C1 segment of cervical spinal cord (tissue), 14 donors: ENCODE measurements at regions not wholly inside any gene's neighbourhood (a gene's known extent, or its start where the extent isn't known, plus 50 kb on each side); places are given as distances from the start of the nearest gene placed in this dataset.
"Not testable (repeated sequence)": the region's sequence is repeated elsewhere in the genome, so short reads cannot be mapped to it uniquely, and the experiment has no call there.

ENCODE experiments used
- DNase-seq, 14 donors: peaks; one replicate each; lab custom pipeline; 2025; lab: John Stamatoyannopoulos, UW

DNA sequence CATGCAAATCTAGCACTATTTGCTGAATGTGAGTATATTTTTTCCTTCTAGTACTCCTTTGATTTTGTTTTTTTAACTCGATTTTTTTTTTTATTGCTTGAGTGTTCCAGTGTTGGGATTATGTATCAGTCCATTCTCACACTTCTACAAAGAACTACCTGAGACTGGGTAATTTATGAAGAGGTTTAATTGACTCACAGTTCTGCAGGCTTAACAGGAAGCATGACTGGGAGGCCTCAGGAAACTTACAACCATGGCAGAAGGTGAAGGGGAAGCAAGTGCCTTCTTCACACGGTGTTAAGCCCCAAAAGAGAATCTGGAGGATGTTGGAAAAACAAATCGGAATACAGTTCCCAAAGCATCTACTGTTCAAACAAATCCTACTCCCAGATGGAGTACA is 69.1 kb downstream of the ZNF518B start:
- not testable (repeated sequence) for DNase-seq

DNA sequence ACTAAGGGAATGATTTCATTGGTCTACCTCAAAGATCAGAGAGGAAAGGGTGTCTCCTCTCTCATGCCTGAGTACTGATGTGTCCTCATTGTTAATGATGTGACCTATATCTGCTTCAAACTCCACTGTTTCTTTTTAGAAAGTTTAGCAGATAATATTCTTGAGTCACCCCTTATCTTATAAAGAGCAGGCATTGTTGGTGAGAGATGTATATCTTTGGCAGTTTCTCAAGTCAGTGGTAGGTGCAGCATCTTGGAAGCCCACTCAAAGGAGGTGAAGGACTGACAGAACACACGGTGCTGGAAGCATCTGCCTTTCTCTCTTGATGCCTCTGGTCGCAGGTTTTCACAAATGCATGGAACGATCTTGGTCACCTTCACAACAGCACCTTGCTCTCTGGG is 71.2 kb downstream of the ZNF518B start:
- no peak for DNase-seq

DNA sequence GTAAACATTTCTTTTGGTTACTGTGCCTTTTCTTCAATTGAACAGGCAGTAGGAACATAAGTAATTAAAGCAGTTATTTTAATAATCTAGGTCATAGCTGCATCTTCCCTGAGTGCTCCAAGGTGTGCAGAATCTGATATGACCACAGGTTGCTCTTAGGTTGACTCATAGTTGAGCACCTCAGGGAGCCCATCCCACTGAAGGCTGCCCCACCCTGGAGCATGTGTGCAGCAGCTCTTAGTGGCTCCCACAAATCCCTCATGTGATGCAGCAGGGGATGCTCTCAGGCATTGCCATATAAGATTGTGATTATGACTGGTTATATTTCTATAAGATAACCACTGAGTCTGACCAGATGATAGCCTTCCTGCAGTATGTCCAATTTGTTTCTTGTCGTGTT is 72.3 kb downstream of the ZNF518B start:
- DNase-seq, result no peak

DNA sequence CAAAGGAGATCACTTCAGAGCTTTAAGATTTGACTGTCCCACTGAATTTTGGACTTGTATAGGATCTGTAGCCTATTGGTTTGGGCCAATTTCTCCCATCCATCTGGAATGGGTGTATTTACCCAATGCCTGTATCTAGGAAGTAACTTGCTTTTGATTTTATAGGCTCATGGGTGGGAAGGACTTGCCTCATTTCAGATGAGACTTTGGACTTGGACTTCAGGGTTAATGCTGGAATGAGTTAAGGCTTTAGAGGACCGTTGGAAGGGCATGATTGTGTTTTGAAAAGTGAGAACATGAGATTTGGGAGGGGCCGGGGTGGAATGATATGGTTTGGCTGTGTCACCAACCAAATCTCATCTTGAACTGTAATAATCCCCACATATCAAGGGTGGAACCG is 73.8 kb downstream of the ZNF518B start:
- DNase-seq, result no peak

DNA sequence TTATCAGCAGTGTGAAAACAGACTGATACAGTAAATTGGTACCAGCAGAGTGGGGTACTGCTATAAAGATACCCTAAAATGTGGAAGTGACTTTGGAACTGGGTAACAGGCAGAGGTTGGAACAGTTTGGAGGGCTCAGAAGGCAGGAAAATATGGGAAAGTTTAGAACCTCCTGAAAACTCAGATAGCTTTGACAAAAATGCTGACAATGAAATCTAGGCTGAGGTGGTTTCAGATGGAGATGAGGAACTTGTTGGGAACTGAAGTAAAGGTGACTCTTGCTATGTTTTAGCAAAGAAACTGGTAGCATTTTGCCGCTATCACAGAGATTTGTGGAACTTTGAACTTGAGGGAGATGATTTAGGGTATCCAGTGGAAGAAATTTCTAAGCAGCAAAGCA is 75.1 kb downstream of the ZNF518B start:
- not testable (repeated sequence) for DNase-seq

DNA sequence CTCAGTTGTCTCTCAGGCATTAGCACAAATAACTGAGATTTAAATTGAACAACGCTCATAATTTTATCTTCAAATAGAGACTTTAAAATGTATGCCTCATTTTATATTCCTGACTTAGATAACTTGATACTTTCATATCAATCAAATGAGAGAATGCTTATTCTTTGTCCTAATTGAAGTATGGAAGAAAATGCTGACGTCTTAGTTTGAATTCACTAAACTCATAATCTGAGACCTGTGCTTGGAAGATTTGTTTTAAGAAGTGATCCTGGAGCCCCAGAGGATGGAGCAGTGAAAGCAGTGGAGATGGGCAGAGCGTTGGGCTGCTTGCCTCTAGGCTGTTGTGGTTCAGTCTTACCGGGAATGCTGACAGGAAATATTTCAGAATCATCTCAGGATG is 76.1 kb downstream of the ZNF518B start:
- DNase-seq, result no peak

DNA sequence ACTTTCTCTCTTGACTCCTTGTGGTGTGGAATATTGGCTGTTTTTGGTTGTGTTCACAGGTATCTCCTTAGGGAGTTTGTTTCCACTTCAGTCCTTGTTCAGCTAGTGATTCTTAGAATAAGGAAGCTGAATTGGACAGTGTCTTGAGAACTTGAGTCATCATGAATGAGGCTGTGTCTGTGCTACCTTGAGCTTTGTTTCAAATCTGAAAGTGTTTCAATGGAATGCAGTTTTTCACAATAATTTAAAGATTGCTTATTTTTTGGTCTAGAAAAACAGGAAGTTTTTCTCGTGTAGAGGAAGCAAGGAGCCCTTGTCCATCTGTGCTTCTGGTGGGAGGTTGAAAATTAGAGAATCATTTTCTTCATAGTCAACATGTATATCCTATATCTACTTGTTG is 76.5 kb downstream of the ZNF518B start:
- no peak for DNase-seq

DNA sequence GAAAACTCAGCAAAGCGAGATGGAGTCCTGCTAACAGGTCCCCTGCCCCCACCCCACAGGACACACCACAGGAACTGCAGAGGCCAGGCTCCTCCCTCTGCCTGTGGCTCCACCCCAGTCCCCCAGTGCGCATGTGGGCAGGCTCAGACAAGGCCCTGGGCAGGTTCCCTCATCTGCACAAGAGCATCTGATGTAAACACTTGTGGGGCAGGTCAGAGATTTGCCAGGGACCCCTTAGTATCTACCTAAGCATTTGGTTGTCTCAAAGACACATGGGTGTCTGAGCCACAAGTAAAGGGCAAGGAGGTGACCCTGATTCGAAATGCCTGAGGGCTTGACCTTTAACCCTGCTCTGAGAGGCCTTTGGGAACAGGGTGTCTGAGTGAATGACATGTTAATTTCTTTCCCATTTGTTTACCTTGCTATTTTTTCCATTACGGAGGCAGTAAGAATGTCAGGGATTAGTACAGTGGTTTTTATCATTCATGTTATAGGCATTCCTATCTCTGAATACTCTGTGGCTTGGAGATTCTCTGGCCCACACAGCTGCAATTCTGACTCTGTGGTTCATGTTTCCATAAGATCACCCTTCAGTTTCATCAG is 85.3 kb downstream of the ZNF518B start:
- no peak for DNase-seq

DNA sequence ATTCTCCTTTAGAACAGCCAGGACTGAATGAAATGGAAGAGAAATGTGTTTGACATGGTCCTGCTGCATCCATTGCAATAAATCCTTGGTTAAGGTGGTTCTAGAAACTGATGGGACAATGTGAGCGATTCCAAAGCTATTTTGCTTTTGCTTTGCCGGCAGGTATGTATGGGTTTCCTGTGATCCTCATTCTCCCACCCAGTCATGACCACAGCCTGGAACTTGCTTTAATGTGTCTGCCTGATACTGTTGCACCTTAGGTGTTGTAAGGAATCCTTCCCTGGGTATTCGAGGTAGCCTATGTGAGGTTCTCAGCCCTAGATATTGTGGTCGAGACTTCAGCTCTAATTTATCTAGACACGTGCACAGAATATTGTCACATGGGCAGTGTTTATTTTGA is 86.1 kb downstream of the ZNF518B start:
- no peak for DNase-seq

DNA sequence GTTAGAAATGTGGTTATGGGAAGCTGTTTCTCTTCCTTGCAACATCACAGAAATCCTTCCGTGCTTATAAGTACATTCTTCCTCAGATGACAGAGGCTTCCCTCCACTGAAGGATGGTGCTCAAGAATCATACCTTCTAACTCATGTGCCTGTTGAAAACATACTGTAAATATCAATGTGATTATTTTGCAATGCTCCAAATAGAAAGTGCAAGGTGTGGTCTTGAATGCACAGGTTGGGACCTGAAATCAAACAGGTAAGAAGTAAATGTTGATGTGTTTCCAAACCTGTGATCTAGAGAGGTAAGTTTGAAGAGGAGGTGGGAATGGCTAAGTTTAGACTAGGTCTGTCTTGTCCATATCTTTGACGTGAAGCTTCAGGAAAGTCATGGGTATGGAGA is 87.7 kb downstream of the ZNF518B start:
- no peak for DNase-seq

DNA sequence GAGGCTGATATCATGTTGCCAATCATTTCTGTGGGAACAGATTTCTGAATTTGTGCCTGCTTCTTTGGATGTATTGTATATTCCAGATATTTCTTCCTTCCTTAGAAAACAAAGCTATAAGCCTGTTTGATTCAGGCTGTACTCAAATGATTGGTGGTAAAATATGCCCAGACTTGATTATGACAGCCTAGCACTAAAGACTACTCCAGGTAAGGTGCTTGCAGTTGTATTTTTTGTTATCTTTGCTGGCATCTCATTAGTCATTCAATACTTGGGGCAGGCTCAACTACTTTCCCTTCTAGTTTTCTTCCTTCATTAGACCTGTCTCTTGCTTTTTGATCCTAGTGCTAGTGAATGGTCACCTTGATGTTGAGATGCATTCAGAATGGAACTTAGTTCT is 90.6 kb downstream of the ZNF518B start:
- no peak for DNase-seq

DNA sequence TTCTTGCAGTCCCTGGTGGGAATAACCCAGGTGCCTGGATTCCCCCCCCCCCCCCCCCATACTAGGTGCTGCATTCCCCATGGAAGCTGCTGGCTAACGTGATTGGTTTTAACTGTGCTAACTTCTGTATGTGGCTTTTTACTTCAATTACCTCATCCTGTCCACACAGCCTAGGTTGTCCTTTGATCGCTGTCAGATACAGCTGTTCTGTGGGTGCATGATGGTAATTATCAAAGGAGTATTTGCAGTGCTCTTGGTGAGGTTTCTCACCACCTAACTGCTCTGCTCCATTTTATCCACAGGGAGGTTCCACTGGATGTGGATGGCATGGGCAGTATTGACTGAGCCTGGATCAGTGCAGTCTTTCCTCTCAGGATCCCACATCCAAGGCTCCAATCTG is 93.0 kb downstream of the ZNF518B start:
- no peak for DNase-seq

DNA sequence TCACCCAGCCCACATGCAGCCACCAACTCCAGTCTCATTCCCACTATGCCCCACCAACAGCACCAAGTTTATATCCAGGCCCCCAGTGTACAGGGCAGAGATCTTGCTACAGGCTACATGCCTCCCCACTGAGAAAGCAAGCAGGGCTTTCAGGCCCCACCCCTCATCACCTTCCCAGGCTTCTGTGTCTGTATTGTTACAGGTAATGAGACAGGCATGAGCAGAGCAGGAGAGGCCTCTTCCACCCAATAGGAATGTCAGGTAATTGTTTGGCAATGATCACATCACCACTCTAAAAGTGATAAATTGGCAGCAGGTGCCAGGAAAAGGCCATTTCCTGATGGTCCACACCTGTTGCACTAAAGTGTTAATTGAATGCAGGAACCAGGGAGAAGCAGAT is 102.5 kb downstream of the ZNF518B start:
- DNase-seq, result no peak

DNA sequence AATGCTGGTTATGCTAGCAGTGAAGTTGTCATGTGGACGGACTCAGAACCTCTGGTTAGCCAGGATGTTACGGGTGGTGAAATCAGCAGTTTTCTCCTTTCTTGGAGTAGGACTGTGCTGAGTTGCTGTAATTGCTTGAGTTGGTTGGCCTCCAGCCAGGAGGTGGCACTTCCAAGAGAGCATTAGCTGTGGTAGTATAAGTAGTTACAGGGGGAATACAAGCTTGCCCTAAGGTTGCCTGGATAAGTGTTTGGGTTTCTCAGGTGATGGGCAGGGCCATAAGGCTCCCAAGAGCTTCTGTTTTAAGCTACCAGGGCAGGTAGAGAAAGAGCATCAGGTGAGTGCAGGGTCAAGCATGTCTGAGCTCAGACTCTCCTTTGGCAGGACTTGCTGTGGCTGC is 103.0 kb downstream of the ZNF518B start:
- no peak for DNase-seq

DNA sequence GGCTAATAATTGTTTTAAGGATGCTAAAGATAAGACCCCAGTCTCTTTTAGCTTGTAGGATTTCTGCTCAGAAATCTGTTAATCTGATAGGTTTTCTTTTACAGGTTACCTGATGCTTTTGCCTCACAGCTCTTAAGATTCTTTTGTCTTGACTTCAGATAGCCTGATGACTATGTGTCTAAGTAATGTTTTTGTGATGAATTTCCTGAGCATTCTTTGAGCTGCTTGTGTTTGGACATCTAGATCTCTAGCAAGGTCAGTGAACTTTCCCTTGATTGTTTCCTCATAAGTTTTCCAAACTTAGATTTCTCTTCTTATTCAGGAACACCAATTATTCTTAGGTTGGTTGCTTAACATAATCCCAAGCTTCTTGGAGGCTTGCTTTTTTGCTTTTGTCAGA is 104.1 kb downstream of the ZNF518B start:
- DNase-seq, result no peak

DNA sequence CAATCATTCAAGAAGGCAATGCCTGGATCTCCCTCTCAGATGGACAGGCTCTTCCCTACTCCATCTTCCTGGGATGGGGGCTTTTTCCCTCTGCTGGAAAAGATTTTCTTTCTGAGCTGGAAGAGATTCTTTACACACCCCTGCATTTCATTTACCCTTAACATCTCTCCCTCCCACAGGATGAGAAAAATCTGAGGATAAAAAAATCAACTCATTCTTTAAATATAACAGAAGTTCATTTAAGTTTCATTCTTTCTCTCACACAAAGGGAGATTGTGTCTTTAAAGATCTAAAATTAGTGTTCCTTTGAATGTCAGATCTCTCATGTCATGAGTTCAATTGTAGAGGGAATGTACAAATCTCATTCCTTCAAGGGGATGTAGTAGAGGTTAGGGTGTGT is 109.0 kb downstream of the ZNF518B start:
- no peak for DNase-seq

DNA sequence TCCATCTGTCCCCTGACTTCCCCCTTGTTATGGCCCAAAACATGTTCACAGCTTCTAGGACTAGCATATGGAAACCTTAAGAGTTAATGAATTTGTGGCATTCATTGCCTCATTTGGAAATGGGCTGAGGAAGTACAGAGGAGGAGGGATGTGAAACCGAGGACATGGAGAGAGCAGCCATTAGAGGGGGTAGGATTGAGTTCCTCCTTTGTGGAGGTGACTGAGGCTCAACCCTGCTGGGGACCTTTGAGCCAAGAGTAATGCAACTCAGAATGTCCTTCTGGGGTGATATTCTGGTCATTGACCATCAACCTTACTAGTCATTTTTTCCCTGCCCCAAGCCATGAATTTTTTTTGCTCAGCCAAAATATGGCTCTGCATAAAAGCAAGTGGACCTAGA is 109.4 kb downstream of the ZNF518B start:
- no peak for DNase-seq

DNA sequence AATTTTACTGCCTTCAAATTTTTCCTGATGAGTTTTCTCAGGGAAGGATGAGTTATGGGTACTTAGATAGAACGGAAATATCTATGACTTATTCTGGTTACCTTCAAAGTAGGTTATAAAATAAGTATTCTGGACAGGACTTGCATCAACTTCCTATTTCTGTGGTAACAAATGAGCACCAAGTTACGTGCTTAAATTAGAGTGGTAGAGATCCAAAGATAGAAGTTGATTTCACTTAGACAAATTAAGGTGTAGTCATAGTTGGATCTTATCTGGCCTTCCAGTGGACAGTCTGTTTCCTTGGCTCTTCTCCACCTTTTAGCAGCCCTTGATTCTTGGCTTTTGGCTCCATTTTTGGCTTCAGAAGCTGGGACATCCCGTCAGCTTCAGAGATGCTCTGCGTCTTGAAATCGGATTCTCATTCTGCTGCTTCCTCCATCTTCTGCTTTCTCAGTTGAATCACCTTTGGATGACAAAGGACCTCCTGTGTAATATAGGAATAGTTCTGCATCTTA is 109.9 kb downstream of the ZNF518B start:
- peak in 1 of 14 donors; percentile 3 for DNase-seq

DNA sequence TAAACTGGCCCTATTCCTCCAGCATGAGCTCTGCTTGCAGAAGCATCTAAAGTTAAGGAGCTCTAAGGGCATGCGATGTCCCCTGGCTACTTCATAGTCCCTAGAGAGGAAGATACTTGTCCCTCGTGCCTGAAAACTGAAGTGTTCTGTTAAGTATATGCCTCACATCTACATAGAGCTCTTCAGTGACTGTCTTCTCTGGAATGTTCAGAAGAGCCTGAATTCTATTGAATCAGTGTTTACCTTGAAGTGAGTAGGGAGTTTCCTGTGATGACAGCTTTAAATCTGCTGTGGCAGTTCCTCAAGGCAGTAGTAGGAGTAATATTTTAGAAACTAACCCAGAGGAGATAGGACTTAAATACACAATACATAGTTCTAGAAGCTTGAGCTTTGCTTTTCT is 111.2 kb downstream of the ZNF518B start:
- DNase-seq, result no peak

DNA sequence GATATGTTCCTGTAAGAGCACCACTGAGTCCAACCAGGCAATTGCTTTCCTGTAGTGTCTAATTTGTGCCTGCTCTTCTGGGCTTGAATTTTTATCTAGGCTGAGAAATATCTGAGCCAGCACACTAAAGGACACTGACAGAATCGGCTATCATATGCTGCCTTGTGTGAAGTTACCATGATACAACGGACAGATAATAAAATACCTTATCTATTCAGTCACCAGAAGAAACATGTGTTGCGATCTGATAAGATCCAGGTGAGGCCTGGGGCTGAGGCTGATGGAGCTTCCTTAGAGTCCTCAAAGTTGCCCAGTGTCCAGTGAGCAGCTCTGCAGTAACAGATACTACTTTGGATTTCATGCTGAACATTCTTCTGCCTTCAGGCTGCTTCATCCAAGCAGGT is 111.8 kb downstream of the ZNF518B start:
- DNase-seq, result no peak

DNA sequence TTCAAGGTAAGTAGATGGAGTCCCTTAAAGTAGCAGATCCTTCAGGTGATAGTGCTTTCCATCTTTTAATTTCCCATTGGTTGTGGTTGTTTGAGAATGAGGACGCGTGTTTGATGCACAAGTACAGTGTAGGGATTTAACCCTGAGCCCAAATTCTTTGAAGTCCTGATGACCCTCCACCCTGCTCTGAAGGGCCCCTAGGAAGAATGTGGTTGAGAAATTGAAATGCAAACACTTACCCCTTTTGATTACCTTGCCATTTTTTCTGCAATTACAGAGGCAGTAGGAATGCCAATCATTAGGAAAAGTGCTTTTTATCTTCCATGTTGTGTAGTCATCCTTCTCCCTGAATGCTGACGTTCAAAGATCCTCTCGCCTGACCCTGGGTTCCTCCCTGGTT is 112.4 kb downstream of the ZNF518B start:
- DNase-seq, result no peak

DNA sequence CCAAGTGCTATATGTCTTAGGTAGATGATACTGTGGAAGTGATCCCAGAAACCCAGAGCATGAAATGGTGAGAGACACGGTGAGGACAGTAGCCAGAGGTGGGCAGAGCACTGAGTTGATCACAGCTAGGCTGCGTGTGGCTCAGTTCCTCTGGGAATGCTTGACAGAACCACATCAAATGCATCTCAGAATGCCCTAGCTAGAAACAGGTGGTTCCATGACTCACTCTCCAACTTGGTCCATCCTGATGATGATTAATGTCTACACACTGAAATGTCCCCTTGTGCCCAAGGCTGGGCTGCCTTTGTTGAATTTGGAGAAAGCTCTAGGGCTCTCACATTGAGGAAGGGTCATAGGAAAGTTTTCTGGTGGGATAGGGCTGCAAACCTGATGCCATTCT is 113.6 kb downstream of the ZNF518B start:
- DNase-seq, result no peak

DNA sequence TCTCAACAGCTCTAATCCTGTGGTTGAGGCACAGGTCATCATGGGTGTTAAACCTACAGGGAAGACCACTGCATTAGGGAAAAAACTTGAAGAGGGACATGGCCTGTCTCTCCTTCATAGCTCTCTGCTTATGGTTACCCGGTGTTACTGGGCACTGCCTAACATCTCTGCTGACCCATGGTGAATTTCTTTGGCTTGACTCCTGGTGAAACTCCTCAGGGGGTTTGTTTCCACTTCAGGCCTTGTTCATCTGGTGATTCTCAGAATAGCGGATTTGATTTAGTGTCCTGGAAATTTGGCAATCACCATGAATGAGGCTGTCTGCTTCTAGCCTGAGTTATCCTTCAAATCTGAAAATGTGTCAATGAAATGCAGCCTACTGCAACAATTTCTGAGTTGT is 114.4 kb downstream of the ZNF518B start:
- peak in 1 of 14 donors; percentile 85 for DNase-seq

DNA sequence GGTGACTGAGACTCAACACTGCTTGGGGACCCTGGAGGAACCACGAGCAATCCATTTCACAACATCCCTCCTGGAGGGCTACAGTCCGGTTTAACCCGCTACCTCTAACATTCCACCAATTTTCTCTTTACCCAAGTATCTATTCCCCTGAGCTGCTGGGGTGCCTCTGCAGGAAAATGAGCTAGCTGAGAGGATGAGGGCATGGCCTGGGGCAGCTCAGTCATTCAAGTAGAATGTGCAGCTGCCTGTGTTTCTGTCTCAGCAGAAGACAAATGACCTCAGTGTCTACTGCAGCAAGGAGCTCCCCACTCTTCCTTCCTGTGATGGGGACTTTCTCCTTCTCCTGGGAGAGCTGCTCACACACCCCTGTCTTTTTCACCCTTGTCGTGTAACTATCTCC is 120.8 kb downstream of the ZNF518B start:
- DNase-seq, result no peak
